ENCODE measurements at regions not wholly inside any gene's neighbourhood (a gene's known extent, or its start where the extent isn't known, plus 50 kb on each side); places are given as distances from the start of the nearest gene placed in this dataset.

GRCh38 chr1:83500987-83501591 lies 497.8 kb downstream of the TTLL7 start:
- 50% methylated on average over 1 of the region's 1 CpG for WGBS, 2 donors (ENCODE audit: low coverage in 1 of 2)
- TF ChIP-seq EP300 (IDR thresholded peaks at IDR 0.05): no peak
- no peak for TF ChIP-seq POLR2AphosphoS5 (IDR thresholded peaks at IDR 0.05)
- no peak for TF ChIP-seq POLR2A (IDR thresholded peaks at IDR 0.05)
- no peak for TF ChIP-seq CTCF (IDR thresholded peaks at IDR 0.05)
- no peaks in the 10 kb centered on the region for H3K4me1 ChIP-seq
- no peaks in the 10 kb centered on the region for H3K36me3 ChIP-seq
- ATAC-seq: no peak
- H3K4me3 ChIP-seq: no peak overlapping the region
- no peak overlapping the region for H3K27ac ChIP-seq
- no peaks in the 10 kb centered on the region for H3K9me3 ChIP-seq
- no peaks in the 10 kb centered on the region for H3K27me3 ChIP-seq

GRCh38 chr1:83500531-83500930 lies 498.4 kb downstream of the TTLL7 start:
- Histone ChIP-seq H3K36me3 (no peaks in the 10 kb centered on the region), H3K9me3 (no peaks in the 10 kb centered on the region), H3K27me3 (no peaks in the 10 kb centered on the region), H3K27ac (no peak overlapping the region), H3K4me3 (no peak overlapping the region), H3K4me1 (no peaks in the 10 kb centered on the region)
- 91 to 100% methylated on average over 1 of the region's 1 CpG for WGBS, 2 donors (ENCODE audit: low coverage in 1 of 2)
- TF ChIP-seq POLR2AphosphoS5 (IDR thresholded peaks at IDR 0.05) (no peak), EP300 (IDR thresholded peaks at IDR 0.05) (no peak), CTCF (IDR thresholded peaks at IDR 0.05) (no peak), POLR2A (IDR thresholded peaks at IDR 0.05) (no peak)
- no peak for ATAC-seq

GRCh38 chr1:83499998-83500397 lies 498.9 kb downstream of the TTLL7 start:
- H3K4me3 ChIP-seq: no peak overlapping the region
- no peaks in the 10 kb centered on the region for H3K36me3 ChIP-seq
- no peak for TF ChIP-seq POLR2A (IDR thresholded peaks at IDR 0.05)
- TF ChIP-seq EP300 (IDR thresholded peaks at IDR 0.05): no peak
- TF ChIP-seq POLR2AphosphoS5 (IDR thresholded peaks at IDR 0.05): no peak
- TF ChIP-seq CTCF (IDR thresholded peaks at IDR 0.05): no peak
- no peaks in the 10 kb centered on the region for H3K27me3 ChIP-seq
- no peaks in the 10 kb centered on the region for H3K4me1 ChIP-seq
- ATAC-seq: no peak
- 79 to 82% methylated on average over 3 of the region's 3 CpGs for WGBS, 2 donors (ENCODE audit: low coverage in 1 of 2)
- H3K27ac ChIP-seq: no peak overlapping the region
- no peaks in the 10 kb centered on the region for H3K9me3 ChIP-seq

- Histone ChIP-seq H3K4me1 (no peaks in the 10 kb centered on the region), H3K9me3 (no peaks in the 10 kb centered on the region), H3K4me3 (no peak overlapping the region), H3K36me3 (no peaks in the 10 kb centered on the region), H3K27me3 (no peaks in the 10 kb centered on the region), H3K27ac (no peak overlapping the region)
- WGBS, 2 donors (ENCODE audit: low coverage in 1 of 2): 64 to 80% methylated on average over 1 of the region's 1 CpG
- TF ChIP-seq POLR2A (IDR thresholded peaks at IDR 0.05) (no peak), CTCF (IDR thresholded peaks at IDR 0.05) (no peak), EP300 (IDR thresholded peaks at IDR 0.05) (no peak), POLR2AphosphoS5 (IDR thresholded peaks at IDR 0.05) (no peak)
- ATAC-seq: no peak
Observed at GRCh38 chr1:83497563-83497962, 501.4 kb downstream of the TTLL7 start.

- no peak overlapping the region for H3K27ac ChIP-seq
- ATAC-seq: no peak
- H3K4me3 ChIP-seq: no peak overlapping the region
- H3K36me3 ChIP-seq: no peaks in the 10 kb centered on the region
- no peaks in the 10 kb centered on the region for H3K4me1 ChIP-seq
- 90 to 91% methylated on average over 9 of the region's 9 CpGs for WGBS, 2 donors (ENCODE audit: low coverage in 1 of 2)
- no peaks in the 10 kb centered on the region for H3K27me3 ChIP-seq
- TF ChIP-seq POLR2AphosphoS5 (IDR thresholded peaks at IDR 0.05): no peak
- no peak for TF ChIP-seq EP300 (IDR thresholded peaks at IDR 0.05)
- no peak for TF ChIP-seq CTCF (IDR thresholded peaks at IDR 0.05)
- TF ChIP-seq POLR2A (IDR thresholded peaks at IDR 0.05): no peak
- no peaks in the 10 kb centered on the region for H3K9me3 ChIP-seq
Observed at GRCh38 chr1:83495560-83495959, 503.4 kb downstream of the TTLL7 start.
